Dedifferentiated amniotic fluid mesenchymal stem cell (primary cell): ENCODE measurements at regions not wholly inside any gene's neighbourhood (a gene's known extent, or its start where the extent isn't known, plus 50 kb on each side); places are given as distances from the start of the nearest gene placed in this dataset.

Experiments used
- DNase-seq: peaks from one replicate; pipeline ENCODE4 v3.0.0-alpha.2; 2016; ENCODE audit errors: extremely low spot score

- peak; percentile 24 for DNase-seq
Measured at GRCh38 chr7:131105799-131106680, 221.6 kb upstream of the MKLN1 start.

GRCh38 chr7:131106681-131107336 lies 220.9 kb upstream of the MKLN1 start:
- DNase-seq = no peak

GRCh38 chr7:131107337-131108211 lies 220.1 kb upstream of the MKLN1 start:
- peak; percentile 88 for DNase-seq

GRCh38 chr7:131108212-131108940 lies 219.3 kb upstream of the MKLN1 start:
- DNase-seq = no peak

GRCh38 chr7:131109011-131109758 lies 218.5 kb upstream of the MKLN1 start:
- no peak for DNase-seq

- peak; percentile 83 for DNase-seq
Measured at GRCh38 chr7:131109759-131110296, 217.8 kb upstream of the MKLN1 start.

- peak; percentile 26 for DNase-seq
Measured at GRCh38 chr7:131110297-131111080, 217.2 kb upstream of the MKLN1 start.

GRCh38 chr7:131111081-131111576 lies 216.5 kb upstream of the MKLN1 start:
- peak; percentile 20 for DNase-seq

GRCh38 chr7:131111792-131112191 lies 215.9 kb upstream of the MKLN1 start:
- no peak for DNase-seq

- DNase-seq = no peak
Measured at GRCh38 chr7:131112431-131112830, 215.2 kb upstream of the MKLN1 start.

GRCh38 chr7:131115340-131115739 lies 212.3 kb upstream of the MKLN1 start:
- DNase-seq = no peak

- no peak for DNase-seq
Measured at GRCh38 chr7:131117439-131117838, 210.2 kb upstream of the MKLN1 start.

- DNase-seq = no peak
Measured at GRCh38 chr7:131119381-131119780, 208.3 kb upstream of the MKLN1 start.

GRCh38 chr7:131122394-131122793 lies 205.3 kb upstream of the MKLN1 start:
- DNase-seq = no peak

GRCh38 chr7:131124001-131124629 lies 203.6 kb upstream of the MKLN1 start:
- no peak for DNase-seq

GRCh38 chr7:131124867-131125266 lies 202.8 kb upstream of the MKLN1 start:
- DNase-seq = no peak

- DNase-seq = no peak
Measured at GRCh38 chr7:131130324-131130723, 197.4 kb upstream of the MKLN1 start.

- DNase-seq = no peak
Measured at GRCh38 chr7:131131012-131131745, 196.5 kb upstream of the MKLN1 start.
